ENCODE measurements at regions not wholly inside any gene's neighbourhood (a gene's known extent, or its start where the extent isn't known, plus 50 kb on each side); places are given as distances from the start of the nearest gene placed in this dataset.

- no peak for TF ChIP-seq SETDB1 (IDR thresholded peaks at IDR 0.05; ENCODE audit: insufficient read length, low read length)
- TF ChIP-seq CTCF (tag by site-specific recombination; IDR thresholded peaks at IDR 0.05) = no peak
These were observed 347.6 kb downstream of the GADD45G start for GRCh38 chr9:89952401-89952800.
